KMS-11 (cell line): ENCODE measurements at regions not wholly inside any gene's neighbourhood (a gene's known extent, or its start where the extent isn't known, plus 50 kb on each side); places are given as distances from the start of the nearest gene placed in this dataset.
"Not testable (repeated sequence)": the region's sequence is repeated elsewhere in the genome, so short reads cannot be mapped to it uniquely, and the experiment has no call there.

Experiments
- H2AFZ ChIP-seq: fragments of 200-600 bp; sonication (generic); 2 replicates; pipeline ENCODE4 v1.6.1; 2016; ENCODE audit warnings: antibody characterized with exemption, mixed run types, low read depth
- H3K27ac ChIP-seq: fragments of 200-600 bp; sonication (generic); 2 replicates; pipeline ENCODE4 v1.6.1; 2016; ENCODE audit warnings: mild to moderate bottlenecking, mixed run types
- H3K27me3 ChIP-seq: fragments of 200-600 bp; sonication (generic); 2 replicates; pipeline ENCODE4 v1.6.1; 2017; ENCODE audit warnings: mild to moderate bottlenecking, low read depth, mixed run types, moderate library complexity; ENCODE audit not compliant: insufficient read depth
- H3K36me3 ChIP-seq: fragments of 200-600 bp; sonication (generic); 2 replicates; pipeline ENCODE4 v1.6.1; 2017; ENCODE audit warnings: mild to moderate bottlenecking, mixed run types; ENCODE audit not compliant: insufficient read depth
- H3K4me1 ChIP-seq: fragments of 200-600 bp; sonication (generic); 2 replicates; pipeline ENCODE4 v1.6.1; 2016; ENCODE audit warnings: mild to moderate bottlenecking, low read depth, mixed run types; ENCODE audit not compliant: poor library complexity, severe bottlenecking
- H3K4me2 ChIP-seq: fragments of 200-600 bp; sonication (generic); 2 replicates; pipeline ENCODE4 v1.7.0; 2016; ENCODE audit warnings: mild to moderate bottlenecking, mixed run types
- H3K4me3 ChIP-seq: fragments of 200-600 bp; sonication (generic); IDR thresholded peaks from 2 replicates; pipeline ENCODE4 v1.6.1; 2017; ENCODE audit warnings: low read depth, low read length, mixed read lengths; ENCODE audit not compliant: insufficient read depth
- H3K79me2 ChIP-seq: fragments of 200-600 bp; sonication (generic); 2 replicates; pipeline ENCODE4 v1.6.1; 2016; ENCODE audit warnings: low read depth, mixed run types; ENCODE audit not compliant: insufficient read depth
- H3K9ac ChIP-seq: fragments of 200-600 bp; sonication (generic); 2 replicates; pipeline ENCODE4 v1.6.1; 2016; ENCODE audit warnings: mild to moderate bottlenecking, mixed run types
- H4K20me1 ChIP-seq: fragments of 200-600 bp; sonication (generic); 2 replicates; pipeline ENCODE4 v1.6.1; 2016; ENCODE audit warnings: mild to moderate bottlenecking, mixed run types; ENCODE audit not compliant: insufficient read depth
- TF ChIP-seq, protein P1 (sequence below): fragments of 200-600 bp; sonication (generic); conservative IDR thresholded peaks from 2 replicates; pipeline ENCODE4 v1.6.1; 2017; ENCODE audit warnings: low read depth, mild to moderate bottlenecking, antibody characterized with exemption, low read length, moderate library complexity, mixed read lengths

DNA sequence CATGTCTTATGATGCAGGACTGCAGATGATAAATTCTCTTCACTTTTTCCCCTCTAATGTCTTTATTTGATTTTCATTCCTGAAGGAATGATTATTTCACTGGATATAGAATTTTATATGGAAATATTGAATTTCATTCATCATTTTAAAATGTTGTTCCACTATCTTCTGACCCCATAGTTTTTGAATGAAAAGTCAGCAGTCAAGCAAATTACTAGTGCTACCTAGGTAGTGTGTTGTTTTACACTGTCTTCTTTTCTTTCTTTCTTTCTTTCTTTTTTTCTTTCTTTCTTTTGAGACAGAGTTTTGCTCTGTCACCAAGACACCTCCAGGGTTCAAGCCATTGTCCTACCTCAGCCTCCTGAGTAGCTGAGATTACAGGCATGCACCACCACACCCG lies 76.9 kb downstream of the WSB1 start:
- Histone ChIP-seq H3K36me3 (no peaks in the 10 kb centered on the region), H3K27me3 (no peaks in the 10 kb centered on the region), H3K79me2 (no peaks in the 10 kb centered on the region), H2AFZ (no peak overlapping the region), H3K4me3 (no peak overlapping the region), H3K27ac (no peak overlapping the region), H3K4me1 (no peaks in the 10 kb centered on the region), H4K20me1 (no peaks in the 10 kb centered on the region), H3K9ac (no peak overlapping the region), H3K4me2 (no peak overlapping the region)
- TF ChIP-seq, protein P1, sequence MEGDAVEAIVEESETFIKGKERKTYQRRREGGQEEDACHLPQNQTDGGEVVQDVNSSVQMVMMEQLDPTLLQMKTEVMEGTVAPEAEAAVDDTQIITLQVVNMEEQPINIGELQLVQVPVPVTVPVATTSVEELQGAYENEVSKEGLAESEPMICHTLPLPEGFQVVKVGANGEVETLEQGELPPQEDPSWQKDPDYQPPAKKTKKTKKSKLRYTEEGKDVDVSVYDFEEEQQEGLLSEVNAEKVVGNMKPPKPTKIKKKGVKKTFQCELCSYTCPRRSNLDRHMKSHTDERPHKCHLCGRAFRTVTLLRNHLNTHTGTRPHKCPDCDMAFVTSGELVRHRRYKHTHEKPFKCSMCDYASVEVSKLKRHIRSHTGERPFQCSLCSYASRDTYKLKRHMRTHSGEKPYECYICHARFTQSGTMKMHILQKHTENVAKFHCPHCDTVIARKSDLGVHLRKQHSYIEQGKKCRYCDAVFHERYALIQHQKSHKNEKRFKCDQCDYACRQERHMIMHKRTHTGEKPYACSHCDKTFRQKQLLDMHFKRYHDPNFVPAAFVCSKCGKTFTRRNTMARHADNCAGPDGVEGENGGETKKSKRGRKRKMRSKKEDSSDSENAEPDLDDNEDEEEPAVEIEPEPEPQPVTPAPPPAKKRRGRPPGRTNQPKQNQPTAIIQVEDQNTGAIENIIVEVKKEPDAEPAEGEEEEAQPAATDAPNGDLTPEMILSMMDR: no peak

DNA sequence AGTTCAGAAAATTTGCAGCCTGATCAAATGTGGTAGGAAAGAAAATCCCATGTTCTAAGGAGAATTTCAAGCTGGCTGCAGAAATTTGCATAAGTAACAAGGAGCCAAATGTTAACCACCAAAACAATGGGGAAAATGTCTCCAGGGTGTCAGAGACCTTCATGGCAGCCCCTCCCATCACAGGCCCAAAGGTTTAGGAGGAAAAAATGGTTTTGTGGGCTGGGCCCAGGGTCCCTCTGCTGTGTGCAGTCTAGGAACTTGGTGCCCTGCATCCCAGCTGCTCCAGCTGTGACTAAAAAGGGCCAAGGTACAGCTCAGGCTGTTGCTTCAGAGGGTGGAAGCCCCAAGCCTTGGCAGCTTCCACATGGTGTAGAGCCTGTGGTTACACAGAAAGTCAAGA lies 79.8 kb downstream of the WSB1 start:
- not testable (repeated sequence) for H3K27me3 ChIP-seq, H2AFZ ChIP-seq, H3K36me3 ChIP-seq, H3K4me3 ChIP-seq, H4K20me1 ChIP-seq, H3K9ac ChIP-seq, H3K4me2 ChIP-seq, H3K27ac ChIP-seq, H3K79me2 ChIP-seq, H3K4me1 ChIP-seq

DNA sequence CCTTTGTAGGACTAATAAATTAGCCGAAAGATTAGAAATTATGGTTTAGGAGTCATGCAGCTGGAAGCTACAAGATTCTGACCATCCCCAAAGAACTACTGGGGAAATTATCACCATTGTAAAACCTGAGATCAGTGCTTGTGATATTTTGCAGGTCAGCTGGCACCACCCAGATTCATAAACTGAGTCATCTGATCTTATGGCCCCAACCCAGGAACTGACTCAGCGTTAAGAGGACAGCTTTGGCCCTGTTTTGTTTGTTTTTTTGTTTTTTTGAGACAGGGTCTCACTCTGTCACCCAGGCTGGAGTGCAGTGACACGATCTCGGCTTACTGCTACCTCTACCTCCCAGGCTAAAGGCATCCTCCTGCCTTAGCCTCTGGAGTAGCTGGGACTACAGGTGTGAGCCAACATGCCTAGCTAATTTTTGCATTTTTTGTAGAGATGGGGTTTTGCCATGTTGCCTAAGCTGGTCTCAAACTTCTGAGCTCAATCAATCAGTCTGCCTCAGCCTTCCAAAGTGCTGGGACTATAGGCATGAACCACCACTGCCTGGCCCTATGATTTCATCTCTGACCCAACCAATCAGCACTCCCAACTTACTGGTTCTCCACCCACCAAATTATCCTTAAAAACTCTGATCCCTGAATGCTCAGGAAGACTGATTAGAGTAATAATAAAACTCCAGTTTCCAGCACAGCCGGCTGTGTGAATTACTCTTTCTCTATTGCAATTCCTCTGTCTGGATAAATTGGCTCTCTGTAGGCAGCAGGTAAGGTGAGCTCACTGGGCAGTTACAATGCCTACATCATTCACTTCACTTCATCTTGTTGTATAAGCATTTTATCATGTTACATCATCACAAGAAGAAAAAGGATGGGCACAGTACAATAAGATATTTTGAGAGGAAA lies 79.4 kb upstream of the KSR1 start:
- H3K9ac ChIP-seq: no peak overlapping the region
- H2AFZ ChIP-seq: no peak overlapping the region

DNA sequence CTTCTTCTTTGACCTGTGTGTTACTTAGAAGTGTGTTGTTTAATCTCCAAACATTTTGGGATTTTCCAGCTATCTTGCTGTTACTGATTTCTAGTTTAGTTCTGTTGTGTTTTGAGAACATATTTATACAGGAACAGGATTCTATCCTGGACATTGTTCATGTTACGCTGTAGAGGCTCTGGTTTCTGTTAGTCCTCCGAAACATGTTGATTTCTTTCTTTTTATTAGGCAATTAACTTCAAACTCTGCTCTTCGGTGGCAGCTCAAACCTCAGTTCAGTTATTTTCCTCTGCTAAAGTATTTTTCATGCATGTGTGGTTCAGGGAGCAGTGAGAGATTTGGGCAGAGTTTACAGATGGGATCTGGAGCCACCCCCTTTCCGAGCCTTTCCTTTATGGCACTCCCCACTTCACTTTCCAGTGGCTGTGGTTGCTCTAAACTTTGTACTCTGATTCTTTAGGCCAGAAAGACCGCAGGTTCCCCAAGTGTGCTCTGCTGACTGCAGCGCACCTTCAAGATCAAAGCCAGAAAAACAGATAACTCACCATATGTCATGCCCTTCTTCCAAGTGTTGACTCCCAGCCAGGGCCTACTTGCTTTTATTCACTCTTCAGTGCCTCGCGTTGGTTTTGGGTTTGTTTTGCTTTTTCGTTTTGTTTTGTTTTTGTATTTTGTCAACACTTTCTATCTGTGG lies 77.6 kb upstream of the KSR1 start:
- no peaks in the 10 kb centered on the region for H3K79me2 ChIP-seq
- H3K27ac ChIP-seq: no peak overlapping the region
- TF ChIP-seq, protein P1: no peak
- H3K4me3 ChIP-seq: no peak overlapping the region
- H3K36me3 ChIP-seq: no peaks in the 10 kb centered on the region
- H2AFZ ChIP-seq: no peak overlapping the region
- H3K27me3 ChIP-seq: no peaks in the 10 kb centered on the region
- H3K9ac ChIP-seq: no peak overlapping the region
- H3K4me2 ChIP-seq: no peak overlapping the region
- H3K4me1 ChIP-seq: no peaks in the 10 kb centered on the region
- no peaks in the 10 kb centered on the region for H4K20me1 ChIP-seq

More for the DNA sequence above, 79.4 kb upstream of the KSR1 start:
- Histone ChIP-seq H3K27ac (no peak overlapping the region), H3K4me1 (no peaks in the 10 kb centered on the region), H3K27me3 (no peaks in the 10 kb centered on the region), H4K20me1 (no peaks in the 10 kb centered on the region), H3K4me2 (no peak overlapping the region), H3K4me3 (no peak overlapping the region), H3K36me3 (no peaks in the 10 kb centered on the region), H3K79me2 (no peaks in the 10 kb centered on the region)
- TF ChIP-seq, protein P1: no peak
